ENCODE measurements at regions not wholly inside any gene's neighbourhood (a gene's known extent, or its start where the extent isn't known, plus 50 kb on each side); places are given as distances from the start of the nearest gene placed in this dataset.
"Not testable (repeated sequence)": the region's sequence is repeated elsewhere in the genome, so short reads cannot be mapped to it uniquely, and the experiment has no call there.

GRCh38 chr12:124218243-124218560 is 76.7 kb upstream of the RFLNA start:
- ChIA-PET POLR2A (no interaction called here), CTCF (no interaction called here)
- intact Hi-C loops (cut with micrococcal nuclease) = no loop called here
- TF ChIP-seq CTCF (IDR thresholded peaks at IDR 0.05) = no peak
- H3K4me1 Mint-ChIP-seq (ENCODE audit: low read depth) = peaks cover under 1% of the 10 kb centered on the region
- ATAC-seq (no peak), DNase-seq (no peak)
- peaks cover 19% of the 10 kb centered on the region for H3K9me3 Mint-ChIP-seq
- H3K4me3 Mint-ChIP-seq = no peak overlapping the region
- peaks cover 2% of the 10 kb centered on the region for H3K27me3 Mint-ChIP-seq
- H3K36me3 Mint-ChIP-seq (ENCODE audit: low read depth) = peaks cover 3% of the 10 kb centered on the region
- no peak overlapping the region for H3K27ac Mint-ChIP-seq

- ATAC-seq; H3K27ac Mint-ChIP-seq; H3K4me1 Mint-ChIP-seq (ENCODE audit: low read depth); intact Hi-C loops (cut with micrococcal nuclease); H3K27me3 Mint-ChIP-seq; H3K4me3 Mint-ChIP-seq; CTCF ChIA-PET; POLR2A ChIA-PET; H3K36me3 Mint-ChIP-seq (ENCODE audit: low read depth); DNase-seq: not testable (repeated sequence)
- peaks cover 19% of the 10 kb centered on the region for H3K9me3 Mint-ChIP-seq
Observed at GRCh38 chr12:124218650-124219049, 76.2 kb upstream of the RFLNA start.

- no peak for TF ChIP-seq CTCF (IDR thresholded peaks at IDR 0.05)
- no peaks in the 10 kb centered on the region for H3K36me3 Mint-ChIP-seq (ENCODE audit: low read depth)
- POLR2A ChIA-PET = no interaction called here
- CTCF ChIA-PET = no interaction called here
- no peak overlapping the region for H3K27ac Mint-ChIP-seq
- ATAC-seq (no peak), DNase-seq (no peak)
- peaks cover 10% of the 10 kb centered on the region for H3K4me1 Mint-ChIP-seq (ENCODE audit: low read depth)
- no peak overlapping the region for H3K4me3 Mint-ChIP-seq
- peaks cover 19% of the 10 kb centered on the region for H3K27me3 Mint-ChIP-seq
- H3K9me3 Mint-ChIP-seq = peaks cover 4% of the 10 kb centered on the region
- intact Hi-C loops (cut with micrococcal nuclease) = no loop called here
Observed at GRCh38 chr12:124222368-124223245, 72.3 kb upstream of the RFLNA start.

GRCh38 chr12:124223733-124224138 is 71.2 kb upstream of the RFLNA start:
- Mint-ChIP-seq H3K4me1 (ENCODE audit: low read depth) (peaks cover 15% of the 10 kb centered on the region), H3K27me3 (peaks cover 19% of the 10 kb centered on the region), H3K27ac (peak overlapping the region; percentile 10)
- intact Hi-C loops (cut with micrococcal nuclease); H3K9me3 Mint-ChIP-seq; POLR2A ChIA-PET; H3K4me3 Mint-ChIP-seq; H3K36me3 Mint-ChIP-seq (ENCODE audit: low read depth): not testable (repeated sequence)
- ATAC-seq (peak; percentile 89), DNase-seq (peak; percentile 69)
- CTCF ChIA-PET = interaction anchor here (0.9 kb wide), 1 partner anchor 51 kb away, joined by 3 read pairs; no protein-coding TSS in a partner anchor

DNA sequence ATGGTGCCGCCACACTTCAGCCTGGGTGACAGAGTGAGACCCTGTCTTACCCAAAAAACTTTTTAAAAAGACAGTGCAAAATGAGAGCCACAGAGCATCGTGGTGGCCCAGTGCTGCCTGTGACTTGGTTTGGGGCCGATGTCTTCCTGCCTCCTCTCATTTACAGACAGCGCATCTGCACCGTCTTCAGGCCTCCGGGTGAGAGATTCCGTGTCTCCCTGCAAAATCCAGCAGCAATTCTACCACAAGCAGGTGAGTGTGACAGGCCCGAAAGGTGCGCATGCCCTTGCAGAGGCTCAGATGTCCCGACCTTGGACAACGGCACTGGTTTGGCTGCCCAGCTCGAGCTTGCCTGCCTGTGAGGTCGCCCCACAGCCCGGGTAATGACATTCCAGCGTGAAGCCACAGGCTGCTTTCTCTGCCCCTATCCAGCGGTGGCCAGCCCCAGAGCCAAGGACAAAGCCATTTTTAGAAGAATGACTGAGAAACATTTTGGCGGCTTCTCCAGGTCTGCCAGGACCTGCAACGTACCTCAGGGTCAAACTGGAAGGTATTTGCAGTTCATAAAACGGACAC is 70.3 kb upstream of the RFLNA start:
- Mint-ChIP-seq H3K4me3 (no peak overlapping the region), H3K27me3 (peaks cover 19% of the 10 kb centered on the region), H3K4me1 (ENCODE audit: low read depth) (peaks cover 15% of the 10 kb centered on the region), H3K27ac (no peak overlapping the region), H3K9me3 (peaks cover 4% of the 10 kb centered on the region), H3K36me3 (ENCODE audit: low read depth) (no peaks in the 10 kb centered on the region)
- CTCF ChIA-PET = interaction anchor here (0.9 kb wide), 1 partner anchor 51 kb away, joined by 3 read pairs; no protein-coding TSS in a partner anchor
- no peak for DNase-seq
- POLR2A ChIA-PET = no interaction called here
- TF ChIP-seq CTCF (IDR thresholded peaks at IDR 0.05) = no peak
- intact Hi-C loops (cut with micrococcal nuclease) = no loop called here
- ATAC-seq = no peak

- ATAC-seq = no peak
- ChIA-PET POLR2A (no interaction called here), CTCF (no interaction called here)
- H3K36me3 Mint-ChIP-seq (ENCODE audit: low read depth) = no peaks in the 10 kb centered on the region
- peaks cover 19% of the 10 kb centered on the region for H3K27me3 Mint-ChIP-seq
- H3K4me1 Mint-ChIP-seq (ENCODE audit: low read depth) = peaks cover 15% of the 10 kb centered on the region
- peaks cover 2% of the 10 kb centered on the region for H3K9me3 Mint-ChIP-seq
- intact Hi-C loops (cut with micrococcal nuclease) = no loop called here
- H3K27ac Mint-ChIP-seq = no peak overlapping the region
- no peak overlapping the region for H3K4me3 Mint-ChIP-seq
- no peak for TF ChIP-seq CTCF (IDR thresholded peaks at IDR 0.05)
- DNase-seq = no peak
Observed at GRCh38 chr12:124225730-124226129, 69.2 kb upstream of the RFLNA start.
